ENCODE measurements at regions not wholly inside any gene's neighbourhood (a gene's known extent, or its start where the extent isn't known, plus 50 kb on each side); places are given as distances from the start of the nearest gene placed in this dataset.

GRCh38 chr10:42988069-42988468 is 88.8 kb upstream of the RET start:
- no peak for FAIRE-seq
- no peaks in the 10 kb centered on the region for H4K20me1 ChIP-seq (ENCODE audit: control insufficient read depth, extremely low read depth, insufficient read depth, low read length)
- dilution Hi-C loops (cut with MboI; ENCODE audit: extremely low pct_ligation_motif_present, low sequenced_read_pairs), result no loop called here

GRCh38 chr10:42988517-42989395 is 88.1 kb upstream of the RET start:
- Histone ChIP-seq H3K9me1 (ENCODE audit: control insufficient read depth, extremely low read depth, insufficient read depth, low read length) (no peaks in the 10 kb centered on the region), H3K4me3 (ENCODE audit: control insufficient read depth in 2 of 3, extremely low read depth in 1 of 3, insufficient read depth in 2 of 3, low read depth in 1 of 3, low read length in 3 of 3) (no peak overlapping the region), H3K4me2 (ENCODE audit: control insufficient read depth, extremely low read depth, insufficient read depth, low read depth, low read length) (no peak overlapping the region), H2AFZ (ENCODE audit: control insufficient read depth, low read length) (no peak overlapping the region), H3K9ac (ENCODE audit: control insufficient read depth, extremely low read depth, insufficient read depth, low read length) (no peak overlapping the region), H3K9me3 (ENCODE audit: control insufficient read depth, low read depth, low read length) (no peaks in the 10 kb centered on the region), H3K4me1 (ENCODE audit: control insufficient read depth, extremely low read depth, insufficient read depth, low read length) (no peaks in the 10 kb centered on the region), H4K20me1 (ENCODE audit: control insufficient read depth, extremely low read depth, insufficient read depth, low read length) (no peaks in the 10 kb centered on the region), H3K27ac (ENCODE audit: control insufficient read depth, insufficient read depth, low read length) (no peak overlapping the region), H3K79me2 (ENCODE audit: control insufficient read depth, insufficient read depth, low read length) (no peaks in the 10 kb centered on the region), H3K27me3 (ENCODE audit: control insufficient read depth, extremely low read depth, insufficient read depth, low read length) (no peaks in the 10 kb centered on the region), H3K36me3 (ENCODE audit: control insufficient read depth in 2 of 2, extremely low read depth in 1 of 2, insufficient read depth in 2 of 2, low read length in 2 of 2) (no peaks in the 10 kb centered on the region)
- TF ChIP-seq EZH2 (IDR thresholded peaks at IDR 0.05; ENCODE audit: low read length) (no peak), CTCF (optimal IDR thresholded peaks at IDR 0.05 in 1 of 3, IDR thresholded peaks at IDR 0.05 in 1 of 3, conservative IDR thresholded peaks at IDR 0.05 in 1 of 3; ENCODE audit: extremely low read depth in 1 of 3, insufficient read depth in 2 of 3, low read length in 3 of 3) (no peak)
- dilution Hi-C loops (cut with MboI; ENCODE audit: extremely low pct_ligation_motif_present, low sequenced_read_pairs), result no loop called here
- DNase-seq (ENCODE audit: low read depth, low spot score), result no peak
- FAIRE-seq, result no peak

More at GRCh38 chr10:42988069-42988468, 88.8 kb upstream of the RET start:
- H3K4me2 ChIP-seq (ENCODE audit: control insufficient read depth, extremely low read depth, insufficient read depth, low read depth, low read length), result no peak overlapping the region
- H3K36me3 ChIP-seq (ENCODE audit: control insufficient read depth in 2 of 2, extremely low read depth in 1 of 2, insufficient read depth in 2 of 2, low read length in 2 of 2), result no peaks in the 10 kb centered on the region
- H3K9me1 ChIP-seq (ENCODE audit: control insufficient read depth, extremely low read depth, insufficient read depth, low read length), result no peaks in the 10 kb centered on the region
- TF ChIP-seq CTCF (optimal IDR thresholded peaks at IDR 0.05 in 1 of 3, IDR thresholded peaks at IDR 0.05 in 1 of 3, conservative IDR thresholded peaks at IDR 0.05 in 1 of 3; ENCODE audit: extremely low read depth in 1 of 3, insufficient read depth in 2 of 3, low read length in 3 of 3) (no peak), EZH2 (IDR thresholded peaks at IDR 0.05; ENCODE audit: low read length) (no peak)
- H3K27me3 ChIP-seq (ENCODE audit: control insufficient read depth, extremely low read depth, insufficient read depth, low read length), result no peaks in the 10 kb centered on the region
- no peak overlapping the region for H3K4me3 ChIP-seq (ENCODE audit: control insufficient read depth in 2 of 3, extremely low read depth in 1 of 3, insufficient read depth in 2 of 3, low read depth in 1 of 3, low read length in 3 of 3)
- DNase-seq (ENCODE audit: low read depth, low spot score), result no peak
- no peak overlapping the region for H3K9ac ChIP-seq (ENCODE audit: control insufficient read depth, extremely low read depth, insufficient read depth, low read length)
- no peaks in the 10 kb centered on the region for H3K9me3 ChIP-seq (ENCODE audit: control insufficient read depth, low read depth, low read length)
- no peak overlapping the region for H2AFZ ChIP-seq (ENCODE audit: control insufficient read depth, low read length)
- H3K27ac ChIP-seq (ENCODE audit: control insufficient read depth, insufficient read depth, low read length), result no peak overlapping the region
- H3K79me2 ChIP-seq (ENCODE audit: control insufficient read depth, insufficient read depth, low read length), result no peaks in the 10 kb centered on the region
- no peaks in the 10 kb centered on the region for H3K4me1 ChIP-seq (ENCODE audit: control insufficient read depth, extremely low read depth, insufficient read depth, low read length)
